SKM-1 (cell line): ENCODE measurements at regions not wholly inside any gene's neighbourhood (a gene's known extent, or its start where the extent isn't known, plus 50 kb on each side); places are given as distances from the start of the nearest gene placed in this dataset.

ENCODE experiments used
- DNase-seq: peaks from one replicate; lab custom pipeline; 2025; ENCODE audit not compliant: unreplicated experiment; lab: John Stamatoyannopoulos, UW

- DNase-seq: no peak
Measured at GRCh38 chr2:240208631-240209211, 68.3 kb upstream of the OTOS start.

- no peak for DNase-seq
Measured at GRCh38 chr2:240209493-240209892, 69.0 kb upstream of the OTOS start.

GRCh38 chr2:240210198-240210965 lies 69.9 kb upstream of the OTOS start:
- no peak for DNase-seq

GRCh38 chr2:240211096-240211495 lies 70.6 kb upstream of the OTOS start:
- DNase-seq: no peak

- no peak for DNase-seq
Measured at GRCh38 chr2:240211598-240212424, 71.4 kb upstream of the OTOS start.

- no peak for DNase-seq
Measured at GRCh38 chr2:240212425-240213225, 72.2 kb upstream of the OTOS start.

GRCh38 chr2:240213226-240213475 lies 72.7 kb upstream of the OTOS start:
- DNase-seq: no peak

GRCh38 chr2:240213476-240214421 lies 73.3 kb upstream of the OTOS start:
- no peak for DNase-seq

- no peak for DNase-seq
Measured at GRCh38 chr2:240214790-240215675, 74.6 kb upstream of the OTOS start.

GRCh38 chr2:240215676-240216051 lies 75.2 kb upstream of the OTOS start:
- no peak for DNase-seq

- DNase-seq: no peak
Measured at GRCh38 chr2:240216167-240216566, 75.7 kb upstream of the OTOS start.

- DNase-seq: no peak
Measured at GRCh38 chr2:240217431-240218301, 77.2 kb upstream of the OTOS start.

- DNase-seq: no peak
Measured at GRCh38 chr2:240219208-240219890, 78.9 kb upstream of the OTOS start.

- no peak for DNase-seq
Measured at GRCh38 chr2:240220371-240220770, 79.9 kb upstream of the OTOS start.

GRCh38 chr2:240223631-240224030 lies 83.2 kb upstream of the OTOS start:
- no peak for DNase-seq

GRCh38 chr2:240224676-240225075 lies 84.2 kb upstream of the OTOS start:
- no peak for DNase-seq

GRCh38 chr2:240225131-240225530 lies 84.7 kb upstream of the OTOS start:
- no peak for DNase-seq
